Activated CD4-positive, alpha-beta T cell treated with anti-CD3 and anti-CD28 coated beads, Interleukin-2, Interleukin-6, amounts not matched to agents 100 ng/mL and 50 ng/mL, durations not matched to agents 16 hours and 8 hours (primary cell): ENCODE measurements at regions not wholly inside any gene's neighbourhood (a gene's known extent, or its start where the extent isn't known, plus 50 kb on each side); places are given as distances from the start of the nearest gene placed in this dataset.

ENCODE experiments used
- DNase-seq: peaks from one replicate; pipeline ENCODE4 v3.0.0-alpha.2; 2020

DNA sequence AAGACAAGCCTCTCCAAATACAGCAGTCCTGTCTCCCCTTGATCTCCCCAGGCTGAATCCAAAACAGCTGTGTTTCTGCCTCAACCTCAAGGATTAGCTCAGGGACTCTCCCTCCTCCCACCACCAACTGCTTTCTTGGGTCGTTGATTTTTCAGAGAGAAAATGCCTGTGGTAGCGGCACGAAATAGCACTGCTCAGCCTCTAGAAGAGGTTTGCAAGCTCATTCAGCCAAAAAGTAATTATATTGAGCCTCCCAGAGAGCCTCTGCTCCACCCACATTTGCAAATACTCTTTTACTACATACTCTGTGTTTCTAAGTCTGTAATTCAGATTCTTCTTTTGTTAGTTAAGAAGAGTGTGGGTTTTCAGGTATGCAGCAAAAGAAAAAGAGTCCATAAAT is 396.4 kb upstream of the TNP1 start:
- no peak for DNase-seq

GRCh38 chr2:217254111-217254510 is 394.2 kb upstream of the TNP1 start:
- no peak for DNase-seq

DNA sequence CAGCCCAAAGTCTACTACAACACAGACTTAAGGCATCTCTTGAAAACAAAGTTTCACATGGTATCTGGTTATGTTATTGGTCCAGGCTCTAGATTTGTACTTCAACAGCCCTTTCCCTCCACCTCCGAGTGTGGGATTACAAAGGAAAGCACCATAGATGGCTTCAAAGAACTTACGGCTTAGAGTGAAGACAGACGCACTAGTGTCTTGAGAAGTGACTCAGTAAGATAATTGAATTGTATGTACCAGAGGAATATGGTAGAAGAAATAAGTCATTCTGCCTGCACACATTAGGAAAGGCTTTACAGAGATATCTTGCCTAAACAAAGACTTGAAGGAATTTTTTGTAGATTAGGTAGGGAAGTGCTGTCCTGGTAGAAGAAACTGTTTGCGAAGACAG is 392.3 kb upstream of the TNP1 start:
- DNase-seq: no peak

DNA sequence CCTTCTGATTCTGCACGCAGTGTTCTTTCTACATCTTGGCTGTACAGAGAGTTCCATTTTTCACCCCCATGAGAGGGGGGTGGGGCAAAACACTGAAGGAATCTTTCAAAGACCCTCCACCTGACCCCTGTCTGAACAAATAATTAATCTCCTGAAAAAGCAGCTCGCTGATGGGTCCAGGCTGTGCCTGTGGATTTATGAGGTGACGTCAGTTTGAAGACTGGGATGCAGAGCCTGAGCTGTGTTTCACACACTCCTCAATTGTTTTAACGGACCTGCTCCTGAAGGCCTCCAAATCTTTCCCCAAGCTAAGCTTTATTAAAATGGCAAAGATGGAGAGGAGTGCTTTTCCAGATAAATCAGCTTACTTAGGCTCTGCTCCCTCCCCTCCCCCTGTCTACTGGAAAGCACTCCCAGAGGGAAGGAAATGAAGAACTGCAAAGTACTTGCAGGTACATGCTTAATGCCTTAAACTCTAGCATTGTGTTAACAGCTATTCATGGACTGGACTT is 390.2 kb upstream of the TNP1 start:
- no peak for DNase-seq

GRCh38 chr2:217249121-217250012 is 389.5 kb upstream of the TNP1 start:
- no peak for DNase-seq

- DNase-seq: no peak
These were observed 388.6 kb upstream of the TNP1 start for GRCh38 chr2:217248312-217248935.

- DNase-seq: no peak
These were observed 387.6 kb upstream of the TNP1 start for GRCh38 chr2:217247476-217247875.

DNA sequence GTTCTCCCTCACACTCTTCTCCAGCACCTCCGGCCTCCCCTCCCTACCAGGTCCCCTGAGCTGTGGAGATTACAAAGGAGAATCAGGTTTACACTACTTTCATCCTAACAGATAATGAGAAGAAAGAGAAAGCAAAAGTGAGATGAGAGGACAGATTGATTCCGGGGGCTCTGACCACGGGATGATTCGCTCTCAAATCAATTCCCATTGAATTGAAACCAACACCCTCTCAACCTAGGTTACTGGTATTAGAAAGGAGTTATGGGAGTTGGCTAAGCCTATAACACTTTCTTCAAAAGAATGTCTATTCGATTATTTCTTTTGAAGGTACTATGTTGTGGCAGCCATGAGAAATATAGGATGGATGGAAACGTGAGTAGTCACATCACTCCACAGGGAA is 386.2 kb upstream of the TNP1 start:
- no peak for DNase-seq

GRCh38 chr2:217244815-217245214 is 385.0 kb upstream of the TNP1 start:
- no peak for DNase-seq

DNA sequence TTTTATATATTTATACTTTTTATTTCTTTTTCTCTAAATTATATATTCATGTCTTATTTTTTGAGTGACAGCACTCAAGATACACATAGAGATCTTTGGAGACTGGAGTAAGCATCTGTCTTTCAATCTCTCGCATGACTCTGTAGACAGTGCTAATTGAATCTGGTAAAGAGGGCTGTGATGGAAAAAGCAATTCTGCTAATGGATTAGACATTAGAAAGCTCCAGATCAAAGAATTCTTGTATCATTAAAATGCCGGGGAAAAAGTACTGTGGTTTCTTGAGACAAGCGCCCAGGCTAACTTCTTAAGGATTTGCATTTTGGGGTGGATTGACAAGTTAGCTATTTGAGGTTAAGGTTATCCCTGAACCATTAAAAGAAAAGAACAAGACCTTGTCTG is 383.1 kb upstream of the TNP1 start:
- no peak for DNase-seq

GRCh38 chr2:217231724-217232123 is 371.9 kb upstream of the TNP1 start:
- DNase-seq: no peak

DNA sequence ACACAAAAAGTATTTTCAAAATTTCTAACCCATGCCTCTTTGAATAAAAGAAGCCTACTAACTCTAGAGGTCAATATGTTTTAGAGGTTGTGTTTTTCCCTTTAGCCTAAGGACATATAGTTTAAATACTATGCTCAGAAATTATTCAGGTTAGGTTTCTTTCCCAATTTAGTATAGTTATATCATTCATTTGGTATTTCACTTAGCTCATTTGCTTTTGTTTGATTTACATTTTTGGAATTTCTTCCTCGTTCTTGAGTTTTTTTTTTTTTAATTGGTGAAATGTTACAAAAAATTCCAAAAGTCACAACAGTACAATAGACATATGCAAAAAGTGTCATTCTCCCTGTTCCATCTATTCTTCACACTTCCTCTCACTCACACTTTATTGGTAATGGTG is 371.3 kb upstream of the TNP1 start:
- no peak for DNase-seq

DNA sequence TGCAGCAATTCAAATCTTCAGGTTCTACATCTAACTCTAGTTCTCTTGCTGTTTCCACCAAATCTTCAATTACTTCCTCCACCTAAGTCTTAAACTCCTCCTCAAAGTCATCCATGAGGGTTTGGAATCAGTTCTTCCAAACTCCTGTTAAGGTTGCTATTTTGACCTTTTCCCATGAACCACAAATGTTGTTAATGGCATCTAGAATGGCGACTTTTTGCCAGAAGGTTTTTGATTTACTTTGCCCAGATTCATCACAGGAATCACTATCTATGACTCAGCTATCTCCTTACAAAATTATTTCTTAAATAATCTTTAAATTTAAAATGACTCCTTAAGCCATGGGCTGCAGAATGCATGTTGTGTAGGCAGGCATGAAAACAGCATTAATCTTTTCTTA is 368.9 kb upstream of the TNP1 start:
- DNase-seq: no peak

- DNase-seq: no peak
These were observed 367.9 kb upstream of the TNP1 start for GRCh38 chr2:217227794-217228193.

- DNase-seq: no peak
These were observed 365.7 kb upstream of the TNP1 start for GRCh38 chr2:217225596-217225995.

GRCh38 chr2:217223222-217223930 is 363.5 kb upstream of the TNP1 start:
- DNase-seq: peak; percentile 87

GRCh38 chr2:217222309-217222910 is 362.5 kb upstream of the TNP1 start:
- DNase-seq: peak; percentile 68

DNA sequence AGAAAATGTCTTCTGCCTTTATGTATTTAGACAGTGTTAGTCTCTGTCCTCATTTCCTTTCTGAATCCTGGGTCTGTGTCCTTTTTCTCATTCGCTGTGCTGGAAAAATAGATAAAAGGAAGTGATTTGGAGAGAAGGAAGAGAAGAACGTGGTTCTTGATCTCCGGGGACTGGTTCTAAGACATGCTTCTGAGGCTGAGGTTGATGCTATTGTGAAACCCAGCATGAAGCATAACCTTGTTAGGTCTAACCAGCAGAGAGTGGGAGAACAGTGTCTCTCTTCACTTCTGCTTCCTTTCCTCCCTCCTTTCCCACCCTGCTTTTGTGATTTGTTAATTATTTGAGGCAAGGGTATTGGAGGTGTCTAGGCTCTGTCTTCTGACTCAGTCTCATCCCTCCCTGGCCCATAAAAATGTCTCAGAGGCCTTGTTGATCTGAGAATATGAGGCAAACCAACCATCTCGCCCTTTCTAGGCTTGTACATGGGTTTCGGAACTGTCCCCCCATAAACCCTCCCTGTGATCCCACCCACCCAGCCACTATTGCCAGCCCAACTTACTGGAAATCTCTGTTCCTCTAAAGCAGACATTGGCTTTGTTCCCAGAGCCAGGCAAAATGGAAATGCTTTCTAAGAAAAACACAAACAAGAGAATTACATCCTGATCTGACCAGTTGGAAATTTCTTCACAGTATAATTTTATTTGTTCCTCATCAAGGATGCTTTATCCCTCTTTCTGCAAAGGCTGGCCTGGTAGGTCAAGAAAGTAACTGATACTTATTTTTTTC is 360.6 kb upstream of the TNP1 start:
- DNase-seq: no peak

- no peak for DNase-seq
These were observed 359.3 kb upstream of the TNP1 start for GRCh38 chr2:217219164-217219520.

- DNase-seq: no peak
These were observed 358.7 kb upstream of the TNP1 start for GRCh38 chr2:217218269-217219163.

GRCh38 chr2:217216982-217217381 is 357.1 kb upstream of the TNP1 start:
- no peak for DNase-seq
